Activated CD8-positive, alpha-beta memory T cell treated with anti-CD3 and anti-CD28 coated beads, Interleukin-2, amount 50 U/mL, for 48 hours (primary cell): ENCODE measurements at regions not wholly inside any gene's neighbourhood (a gene's known extent, or its start where the extent isn't known, plus 50 kb on each side); places are given as distances from the start of the nearest gene placed in this dataset.
"Not testable (repeated sequence)": the region's sequence is repeated elsewhere in the genome, so short reads cannot be mapped to it uniquely, and the experiment has no call there.

Experiments
- DNase-seq: peaks from one replicate; pipeline ENCODE4 v3.0.0-alpha.2; 2020

GRCh38 chrY:12459965-12460364 is 241.1 kb upstream of the USP9Y start:
- no peak for DNase-seq

GRCh38 chrY:12464155-12464554 is 236.9 kb upstream of the USP9Y start:
- DNase-seq: no peak

GRCh38 chrY:12465706-12466105 is 235.3 kb upstream of the USP9Y start:
- DNase-seq: no peak

GRCh38 chrY:12469081-12469480 is 231.9 kb upstream of the USP9Y start:
- no peak for DNase-seq

- DNase-seq: no peak
Measured at GRCh38 chrY:12474472-12474871, 226.6 kb upstream of the USP9Y start.

GRCh38 chrY:12479382-12479781 is 221.6 kb upstream of the USP9Y start:
- peak; percentile 54 for DNase-seq

- DNase-seq: no peak
Measured at GRCh38 chrY:12483394-12483793, 217.6 kb upstream of the USP9Y start.

- no peak for DNase-seq
Measured at GRCh38 chrY:12490558-12491209, 210.3 kb upstream of the USP9Y start.

GRCh38 chrY:12492218-12492617 is 208.8 kb upstream of the USP9Y start:
- no peak for DNase-seq

- no peak for DNase-seq
Measured at GRCh38 chrY:12496007-12496406, 205.0 kb upstream of the USP9Y start.

- DNase-seq: no peak
Measured at GRCh38 chrY:12500096-12500495, 200.9 kb upstream of the USP9Y start.

- not testable (repeated sequence) for DNase-seq
Measured at GRCh38 chrY:12504028-12504427, 197.0 kb upstream of the USP9Y start.

- DNase-seq: no peak
Measured at GRCh38 chrY:12517338-12517737, 183.7 kb upstream of the USP9Y start.

GRCh38 chrY:12525206-12525605 is 175.8 kb upstream of the USP9Y start:
- DNase-seq: no peak

GRCh38 chrY:12526362-12527063 is 174.5 kb upstream of the USP9Y start:
- no peak for DNase-seq

GRCh38 chrY:12537226-12537854 is 163.7 kb upstream of the USP9Y start:
- DNase-seq: no peak

GRCh38 chrY:12546746-12547420 is 154.1 kb upstream of the USP9Y start:
- DNase-seq: no peak

- peak; percentile 52 for DNase-seq
Measured at GRCh38 chrY:12552471-12553283, 148.4 kb upstream of the USP9Y start.

- no peak for DNase-seq
Measured at GRCh38 chrY:12553909-12554308, 147.1 kb upstream of the USP9Y start.

- no peak for DNase-seq
Measured at GRCh38 chrY:12555005-12555404, 146.0 kb upstream of the USP9Y start.

GRCh38 chrY:12559007-12559406 is 142.0 kb upstream of the USP9Y start:
- no peak for DNase-seq

GRCh38 chrY:12576278-12576677 is 124.8 kb upstream of the USP9Y start:
- no peak for DNase-seq
